HG03175 (cell line): ENCODE measurements at regions not wholly inside any gene's neighbourhood (a gene's known extent, or its start where the extent isn't known, plus 50 kb on each side); places are given as distances from the start of the nearest gene placed in this dataset.

ENCODE experiments used
- ATAC-seq: cut with Tn5 transposase; IDR thresholded peaks from one replicate; pipeline ENCODE4 v1.9.1; 2021; ENCODE audit warnings: mild to moderate bottlenecking, moderate library complexity; ENCODE audit not compliant: unreplicated experiment

GRCh38 chr13:97715763-97716162 is 237.7 kb upstream of the IPO5 start:
- no peak for ATAC-seq

GRCh38 chr13:97716746-97717145 is 236.7 kb upstream of the IPO5 start:
- no peak for ATAC-seq

- no peak for ATAC-seq
Measured at GRCh38 chr13:97719736-97720135, 233.7 kb upstream of the IPO5 start.

GRCh38 chr13:97720896-97721295 is 232.6 kb upstream of the IPO5 start:
- no peak for ATAC-seq

GRCh38 chr13:97723655-97724054 is 229.8 kb upstream of the IPO5 start:
- ATAC-seq: no peak

GRCh38 chr13:97724450-97724849 is 229.0 kb upstream of the IPO5 start:
- no peak for ATAC-seq

- ATAC-seq: no peak
Measured at GRCh38 chr13:97726664-97727280, 226.7 kb upstream of the IPO5 start.

GRCh38 chr13:97727991-97728390 is 225.5 kb upstream of the IPO5 start:
- no peak for ATAC-seq

GRCh38 chr13:97736436-97736835 is 217.0 kb upstream of the IPO5 start:
- no peak for ATAC-seq

GRCh38 chr13:97742084-97742483 is 211.4 kb upstream of the IPO5 start:
- ATAC-seq: no peak

- ATAC-seq: no peak
Measured at GRCh38 chr13:97743938-97744337, 209.5 kb upstream of the IPO5 start.

GRCh38 chr13:97746649-97747048 is 206.8 kb upstream of the IPO5 start:
- no peak for ATAC-seq

- ATAC-seq: no peak
Measured at GRCh38 chr13:97749174-97749573, 204.3 kb upstream of the IPO5 start.

- no peak for ATAC-seq
Measured at GRCh38 chr13:97751477-97751876, 202.0 kb upstream of the IPO5 start.

- ATAC-seq: no peak
Measured at GRCh38 chr13:97752961-97753668, 200.4 kb upstream of the IPO5 start.

- no peak for ATAC-seq
Measured at GRCh38 chr13:97753942-97754670, 199.4 kb upstream of the IPO5 start.

GRCh38 chr13:97757807-97758206 is 195.7 kb upstream of the IPO5 start:
- no peak for ATAC-seq

- no peak for ATAC-seq
Measured at GRCh38 chr13:97758317-97758716, 195.2 kb upstream of the IPO5 start.

GRCh38 chr13:97761796-97762540 is 191.5 kb upstream of the IPO5 start:
- no peak for ATAC-seq

- no peak for ATAC-seq
Measured at GRCh38 chr13:97766749-97767148, 186.7 kb upstream of the IPO5 start.

GRCh38 chr13:97768134-97768533 is 185.3 kb upstream of the IPO5 start:
- no peak for ATAC-seq
